ENCODE measurements at regions not wholly inside any gene's neighbourhood (a gene's known extent, or its start where the extent isn't known, plus 50 kb on each side); places are given as distances from the start of the nearest gene placed in this dataset.
A peak's percentile ranks its signal among the peaks of the same experiment; 100 is the strongest.

GRCh38 chr2:8625399-8626300 lies 56.2 kb upstream of the ID2 start:
- in situ Hi-C loops (cut with HindIII; ENCODE audit: low pct_unique_long_range_greater_than_20kb, low sequenced_read_pairs) = no loop called here
- TF ChIP-seq JUND (IDR thresholded peaks at IDR 0.05; ENCODE audit: low read depth) = no peak
- no peak for DNase-seq (ENCODE audit: low read depth in 1 of 2, low spot score in 1 of 2)

GRCh38 chr2:8626572-8626971 lies 55.3 kb upstream of the ID2 start:
- DNase-seq (ENCODE audit: low read depth in 1 of 2, low spot score in 1 of 2) = no peak
- TF ChIP-seq JUND (IDR thresholded peaks at IDR 0.05; ENCODE audit: low read depth) = no peak
- in situ Hi-C loops (cut with HindIII; ENCODE audit: low pct_unique_long_range_greater_than_20kb, low sequenced_read_pairs) = no loop called here

DNA sequence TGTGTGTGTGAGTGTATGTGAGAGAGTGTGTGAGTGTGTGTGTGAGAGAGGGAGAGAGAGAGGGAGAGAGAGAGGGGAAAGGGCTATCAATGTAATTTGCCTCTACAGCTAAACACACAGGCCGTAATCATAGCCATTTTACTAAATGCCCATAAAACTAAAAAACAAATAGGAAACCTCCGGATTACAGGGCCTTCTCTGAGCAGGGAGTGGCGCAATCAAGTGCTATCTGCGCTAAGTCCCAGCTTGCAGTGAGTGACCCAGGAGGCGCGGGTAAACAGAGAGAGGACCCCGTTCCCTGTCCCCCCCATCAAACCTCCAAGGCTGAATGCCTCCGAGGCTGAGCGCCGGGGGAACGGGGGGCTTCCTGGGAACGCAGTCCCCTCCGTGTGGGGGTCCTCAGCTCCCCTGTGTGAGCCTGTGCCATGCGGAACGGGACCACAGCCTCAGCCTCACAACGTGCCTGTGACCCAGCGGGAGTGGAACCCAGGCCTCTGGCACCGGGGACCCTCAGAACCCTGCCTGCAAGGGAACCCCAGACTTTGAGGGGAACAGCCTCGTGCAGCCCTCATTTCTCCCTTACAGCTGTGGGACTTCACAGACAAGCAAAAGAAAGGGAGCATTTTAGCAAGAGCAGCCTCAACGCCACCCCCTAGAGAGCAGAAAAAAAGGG lies 54.7 kb upstream of the ID2 start:
- DNase-seq (ENCODE audit: low read depth in 1 of 2, low spot score in 1 of 2) = no peak
- TF ChIP-seq JUND (IDR thresholded peaks at IDR 0.05; ENCODE audit: low read depth) = no peak
- in situ Hi-C loops (cut with HindIII; ENCODE audit: low pct_unique_long_range_greater_than_20kb, low sequenced_read_pairs) = no loop called here

DNA sequence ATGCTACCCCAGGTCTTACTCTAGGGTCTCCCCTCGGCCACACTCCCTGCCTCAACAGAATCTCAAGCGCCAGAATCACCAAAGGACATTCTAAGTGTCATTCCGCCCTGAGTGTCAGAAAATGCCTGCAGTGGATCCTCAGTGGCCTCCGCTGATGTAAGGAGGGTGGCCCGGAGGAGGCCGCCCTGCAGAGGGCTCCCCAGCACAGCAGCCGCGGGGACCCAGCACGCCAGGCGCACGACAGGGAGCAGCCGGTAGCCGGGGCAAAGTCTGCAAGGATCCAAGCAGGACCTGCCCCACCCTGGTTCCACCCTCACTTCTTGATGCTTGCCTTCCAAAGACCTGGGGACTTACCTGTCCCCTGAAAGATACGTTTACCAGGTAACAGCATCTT lies 54.2 kb upstream of the ID2 start:
- DNase-seq (ENCODE audit: low read depth in 1 of 2, low spot score in 1 of 2) = no peak
- no peak for TF ChIP-seq JUND (IDR thresholded peaks at IDR 0.05; ENCODE audit: low read depth)
- in situ Hi-C loops (cut with HindIII; ENCODE audit: low pct_unique_long_range_greater_than_20kb, low sequenced_read_pairs) = no loop called here

GRCh38 chr2:8628179-8628865 lies 53.5 kb upstream of the ID2 start:
- TF ChIP-seq JUND (IDR thresholded peaks at IDR 0.05; ENCODE audit: low read depth) = no peak
- in situ Hi-C loops (cut with HindIII; ENCODE audit: low pct_unique_long_range_greater_than_20kb, low sequenced_read_pairs) = no loop called here
- peak in 1 of 2 experiments; percentile 6 for DNase-seq (ENCODE audit: low read depth in 1 of 2, low spot score in 1 of 2)

DNA sequence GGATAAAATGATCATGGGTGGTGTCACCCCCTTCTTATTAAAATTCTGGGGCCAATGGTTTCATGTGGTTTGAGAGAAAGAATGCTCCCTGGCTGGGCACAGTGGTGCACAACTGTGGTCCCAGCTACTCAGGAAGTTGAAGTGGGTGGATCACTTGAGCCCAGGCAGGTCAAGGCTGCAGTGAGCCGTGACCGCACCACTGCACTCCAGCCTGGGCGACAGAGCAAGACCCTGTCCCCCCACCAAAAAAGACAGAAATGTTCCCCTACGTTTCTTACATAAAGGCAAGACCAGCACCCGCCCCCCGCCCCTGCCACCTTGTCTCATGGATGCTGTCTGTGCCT lies 53.0 kb upstream of the ID2 start:
- TF ChIP-seq JUND (IDR thresholded peaks at IDR 0.05; ENCODE audit: low read depth) = no peak
- in situ Hi-C loops (cut with HindIII; ENCODE audit: low pct_unique_long_range_greater_than_20kb, low sequenced_read_pairs) = no loop called here
- no peak for DNase-seq (ENCODE audit: low read depth in 1 of 2, low spot score in 1 of 2)

DNA sequence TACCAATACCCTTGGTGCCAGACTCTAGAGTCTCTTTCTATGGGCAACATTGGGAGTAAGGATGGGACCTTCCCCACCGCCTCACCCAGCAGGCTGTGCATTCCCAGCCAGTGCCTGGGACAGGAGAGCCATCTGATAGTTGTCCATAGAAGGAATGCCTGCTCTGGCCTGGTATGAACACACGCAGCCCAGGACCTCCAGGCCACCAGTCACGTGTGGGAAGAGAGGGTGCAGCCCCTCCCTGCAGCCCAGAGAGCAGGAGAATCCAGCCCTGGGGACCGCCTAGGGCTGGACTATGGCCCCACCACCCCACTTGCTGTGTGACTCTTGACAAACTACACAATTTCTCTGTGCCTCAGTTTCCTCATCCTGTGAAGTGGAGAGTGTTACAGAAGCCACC lies 52.5 kb upstream of the ID2 start:
- TF ChIP-seq JUND (IDR thresholded peaks at IDR 0.05; ENCODE audit: low read depth) = no peak
- DNase-seq (ENCODE audit: low read depth in 1 of 2, low spot score in 1 of 2) = no peak
- in situ Hi-C loops (cut with HindIII; ENCODE audit: low pct_unique_long_range_greater_than_20kb, low sequenced_read_pairs) = no loop called here

GRCh38 chr2:8630676-8631464 lies 51.0 kb upstream of the ID2 start:
- in situ Hi-C loops (cut with HindIII; ENCODE audit: low pct_unique_long_range_greater_than_20kb, low sequenced_read_pairs) = no loop called here
- no peak for TF ChIP-seq JUND (IDR thresholded peaks at IDR 0.05; ENCODE audit: low read depth)
- no peak for DNase-seq (ENCODE audit: low read depth in 1 of 2, low spot score in 1 of 2)

GRCh38 chr2:8631465-8632005 lies 50.3 kb upstream of the ID2 start:
- no peak for TF ChIP-seq JUND (IDR thresholded peaks at IDR 0.05; ENCODE audit: low read depth)
- in situ Hi-C loops (cut with HindIII; ENCODE audit: low pct_unique_long_range_greater_than_20kb, low sequenced_read_pairs) = no loop called here
- DNase-seq (ENCODE audit: low read depth in 1 of 2, low spot score in 1 of 2) = no peak

Data from T47D (cell line).